ENCODE measurements at regions not wholly inside any gene's neighbourhood (a gene's known extent, or its start where the extent isn't known, plus 50 kb on each side); places are given as distances from the start of the nearest gene placed in this dataset.

GRCh38 chr6:54618572-54618971, 228.0 kb upstream of the FAM83B start:
- no peak for DNase-seq
- H3K4me3 ChIP-seq: no peak overlapping the region
- no peaks in the 10 kb centered on the region for H3K36me3 ChIP-seq
- TF ChIP-seq POLR2AphosphoS5 (IDR thresholded peaks at IDR 0.05): no peak
- no peak for TF ChIP-seq EP300 (IDR thresholded peaks at IDR 0.05)
- no peak for TF ChIP-seq CTCF (IDR thresholded peaks at IDR 0.05)
- TF ChIP-seq POLR2A (IDR thresholded peaks at IDR 0.05): no peak
- no peaks in the 10 kb centered on the region for H3K4me1 ChIP-seq
- ATAC-seq (ENCODE audit: low FRiP score in 2 of 2): no peak
- no peak overlapping the region for H3K27ac ChIP-seq
- no peaks in the 10 kb centered on the region for H3K27me3 ChIP-seq
- no peaks in the 10 kb centered on the region for H3K9me3 ChIP-seq

- ATAC-seq (ENCODE audit: low FRiP score in 2 of 2): no peak
- Histone ChIP-seq H3K36me3 (no peaks in the 10 kb centered on the region), H3K27me3 (no peaks in the 10 kb centered on the region), H3K4me3 (no peak overlapping the region), H3K27ac (no peak overlapping the region), H3K9me3 (no peaks in the 10 kb centered on the region), H3K4me1 (no peaks in the 10 kb centered on the region)
- TF ChIP-seq POLR2A (IDR thresholded peaks at IDR 0.05) (no peak), CTCF (IDR thresholded peaks at IDR 0.05) (no peak), EP300 (IDR thresholded peaks at IDR 0.05) (no peak), POLR2AphosphoS5 (IDR thresholded peaks at IDR 0.05) (no peak)
- 80 to 85% methylated on average over 2 of the region's 2 CpGs for WGBS, 2 donors
- no peak for DNase-seq
Measured at GRCh38 chr6:54619102-54619501, 227.5 kb upstream of the FAM83B start.

DNA sequence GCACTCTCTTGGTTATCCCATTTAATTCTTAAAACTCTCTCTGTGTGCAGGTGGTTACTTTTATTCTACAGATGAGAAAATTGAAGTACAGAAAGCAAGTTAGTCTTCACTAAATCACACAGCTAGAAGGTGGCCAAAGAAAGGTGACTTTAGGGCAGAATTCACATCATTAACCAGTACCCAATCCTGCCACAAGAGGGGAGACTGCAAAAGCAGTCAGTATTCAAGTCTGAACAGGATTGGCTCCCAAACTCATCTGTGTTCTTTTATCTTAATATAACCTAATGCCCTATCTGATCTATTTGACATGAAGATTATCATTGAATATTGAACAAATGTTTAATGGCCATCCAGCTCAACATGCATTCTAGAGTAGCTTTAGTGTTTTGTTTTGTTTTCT, 225.3 kb upstream of the FAM83B start:
- no peak overlapping the region for H3K4me3 ChIP-seq
- H3K27me3 ChIP-seq: no peaks in the 10 kb centered on the region
- no peak for DNase-seq
- TF ChIP-seq CTCF (IDR thresholded peaks at IDR 0.05) (peak in 1 of 6 experiments; percentile 29), POLR2AphosphoS5 (IDR thresholded peaks at IDR 0.05) (no peak)
- H3K27ac ChIP-seq: no peak overlapping the region
- no peaks in the 10 kb centered on the region for H3K9me3 ChIP-seq
- ATAC-seq (ENCODE audit: low FRiP score in 2 of 2): no peak
- H3K36me3 ChIP-seq: no peaks in the 10 kb centered on the region
- no peaks in the 10 kb centered on the region for H3K4me1 ChIP-seq

DNA sequence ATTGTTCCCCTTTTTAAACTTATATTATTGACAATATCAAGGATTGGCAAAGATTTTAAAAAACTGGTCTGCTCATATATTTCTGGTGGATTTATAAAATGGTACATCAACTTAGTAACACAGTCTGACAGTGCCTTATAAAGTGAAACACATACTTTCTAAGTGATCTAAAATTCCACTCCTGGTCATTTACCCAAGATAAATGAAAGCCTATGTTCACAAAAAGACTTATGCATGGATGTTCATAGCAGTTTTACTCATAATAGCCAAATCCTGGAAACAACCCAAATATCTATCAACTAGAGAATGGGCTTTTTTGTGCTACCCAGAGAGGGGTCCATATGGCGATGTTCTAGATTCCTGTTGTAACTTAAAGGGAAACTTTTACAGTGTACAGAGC, 222.4 kb upstream of the FAM83B start:
- Histone ChIP-seq H3K9me3 (no peaks in the 10 kb centered on the region), H3K4me3 (no peak overlapping the region), H3K27ac (no peak overlapping the region), H3K27me3 (no peaks in the 10 kb centered on the region), H3K4me1 (no peaks in the 10 kb centered on the region), H3K36me3 (no peaks in the 10 kb centered on the region)
- ATAC-seq (ENCODE audit: low FRiP score in 2 of 2): no peak
- TF ChIP-seq EP300 (IDR thresholded peaks at IDR 0.05): no peak
- no peak for TF ChIP-seq POLR2A (IDR thresholded peaks at IDR 0.05)
- WGBS, 2 donors: 93 to 95% methylated on average over 1 of the region's 1 CpG
- DNase-seq: no peak

DNA sequence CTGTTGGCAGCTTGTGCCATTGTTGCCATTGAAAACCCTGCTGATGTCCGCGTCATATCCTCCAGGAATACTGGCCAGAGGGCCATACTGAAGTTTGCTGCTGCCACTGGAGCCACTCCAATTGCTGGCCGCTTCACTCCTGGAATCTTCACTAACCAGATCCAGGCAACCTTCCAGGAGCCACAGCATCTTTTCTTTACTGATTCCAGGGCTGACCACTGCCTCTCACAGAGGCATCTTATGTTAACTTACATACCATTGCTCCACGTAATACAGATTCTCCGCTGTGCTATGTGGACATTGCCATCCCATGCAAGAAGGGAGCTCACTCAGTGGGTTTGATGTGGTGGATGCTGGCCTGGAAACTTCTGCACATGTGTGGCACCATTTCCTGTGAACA, 221.8 kb upstream of the FAM83B start:
- WGBS, 2 donors: 95 to 97% methylated on average over 5 of the region's 5 CpGs
- TF ChIP-seq EP300 (IDR thresholded peaks at IDR 0.05) (no peak), POLR2A (IDR thresholded peaks at IDR 0.05) (no peak), CTCF (IDR thresholded peaks at IDR 0.05) (no peak), POLR2AphosphoS5 (IDR thresholded peaks at IDR 0.05) (no peak)
- no peak for ATAC-seq (ENCODE audit: low FRiP score in 2 of 2)
- no peaks in the 10 kb centered on the region for H3K36me3 ChIP-seq
- H3K27ac ChIP-seq: no peak overlapping the region
- DNase-seq: no peak
- no peaks in the 10 kb centered on the region for H3K27me3 ChIP-seq
- H3K4me3 ChIP-seq: no peak overlapping the region
- no peaks in the 10 kb centered on the region for H3K9me3 ChIP-seq
- H3K4me1 ChIP-seq: no peaks in the 10 kb centered on the region

All from upper lobe of left lung (tissue), 6 donors.